ENCODE measurements at regions not wholly inside any gene's neighbourhood (a gene's known extent, or its start where the extent isn't known, plus 50 kb on each side); places are given as distances from the start of the nearest gene placed in this dataset.

DNA sequence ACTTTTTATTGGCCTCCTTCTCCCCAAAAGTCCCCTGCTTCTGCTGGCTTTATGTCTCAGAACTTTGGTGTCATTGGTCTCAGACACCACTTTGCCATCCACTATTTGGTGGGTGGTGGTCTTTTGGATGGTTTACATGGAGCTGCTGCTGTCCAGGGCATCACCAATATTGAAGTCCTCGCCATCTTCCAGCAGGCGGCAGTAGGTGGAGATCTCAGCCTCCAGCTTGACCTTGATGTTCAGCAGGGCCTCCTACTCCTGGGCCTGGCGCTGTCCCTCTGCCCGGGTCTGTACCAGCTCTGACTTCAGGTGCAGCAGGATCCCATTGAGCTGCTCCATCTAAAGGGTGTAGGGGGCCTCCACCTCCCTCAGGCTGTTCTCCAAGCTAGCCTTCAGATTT lies 148.4 kb upstream of the FOXA2 start:
- TF ChIP-seq POLR2A (IDR thresholded peaks at IDR 0.05; ENCODE audit: low read depth, low read length) (no peak), POLR2AphosphoS5 (IDR thresholded peaks at IDR 0.05; ENCODE audit: low read depth, low read length) (no peak)
